Islet of Langerhans (tissue), 1 donor: ENCODE measurements at regions not wholly inside any gene's neighbourhood (a gene's known extent, or its start where the extent isn't known, plus 50 kb on each side); places are given as distances from the start of the nearest gene placed in this dataset.
"Not testable (repeated sequence)": the region's sequence is repeated elsewhere in the genome, so short reads cannot be mapped to it uniquely, and the experiment has no call there.

Experiments used
- FAIRE-seq: peaks from one replicate; lab custom pipeline; 2011; peaks lifted over from hg19 to GRCh38; lab: Jason Lieb, UNC

DNA sequence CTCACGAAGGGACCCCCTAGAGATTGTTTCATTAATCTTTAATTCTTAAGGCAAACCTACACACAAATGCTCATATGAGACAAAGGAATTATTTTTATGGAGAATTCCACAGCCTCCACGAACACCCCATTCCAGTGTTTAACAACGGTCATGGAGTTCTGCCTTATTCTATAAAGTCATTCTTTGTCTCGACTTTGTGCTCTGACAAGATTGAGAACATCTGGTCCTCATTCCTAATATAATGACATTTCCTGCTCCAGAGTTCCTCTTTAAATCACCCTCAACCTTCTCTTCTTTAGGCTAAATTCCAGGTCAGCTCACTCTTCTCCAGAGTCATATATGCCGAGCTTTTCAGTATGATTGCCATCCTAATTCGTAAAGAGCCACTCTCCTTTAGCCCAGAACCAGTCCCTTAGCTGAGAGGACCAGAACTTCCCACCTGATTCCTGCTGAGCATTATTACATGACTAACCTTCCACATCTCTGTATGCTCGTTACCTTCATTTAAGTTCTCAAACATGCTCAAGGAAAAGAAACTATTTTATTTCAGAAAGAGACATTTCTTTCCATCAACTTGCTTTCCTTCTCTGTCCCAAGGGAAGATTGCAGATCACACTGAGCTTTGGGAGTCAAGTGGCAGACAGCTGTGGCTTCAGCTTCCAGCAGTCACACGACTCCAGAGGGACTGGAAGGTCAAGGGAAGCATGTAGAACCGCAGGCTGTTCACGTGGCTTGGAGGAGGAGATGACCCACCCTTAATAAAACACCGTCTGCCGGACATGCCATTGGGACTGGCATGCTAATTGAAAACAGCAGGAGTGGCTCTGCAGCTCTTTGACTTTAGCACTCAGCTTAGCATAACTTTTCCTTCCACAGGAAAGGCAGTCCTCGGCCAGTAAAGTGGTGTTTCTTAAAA lies 467.1 kb upstream of the HSF2 start:
- FAIRE-seq, result no peak

DNA sequence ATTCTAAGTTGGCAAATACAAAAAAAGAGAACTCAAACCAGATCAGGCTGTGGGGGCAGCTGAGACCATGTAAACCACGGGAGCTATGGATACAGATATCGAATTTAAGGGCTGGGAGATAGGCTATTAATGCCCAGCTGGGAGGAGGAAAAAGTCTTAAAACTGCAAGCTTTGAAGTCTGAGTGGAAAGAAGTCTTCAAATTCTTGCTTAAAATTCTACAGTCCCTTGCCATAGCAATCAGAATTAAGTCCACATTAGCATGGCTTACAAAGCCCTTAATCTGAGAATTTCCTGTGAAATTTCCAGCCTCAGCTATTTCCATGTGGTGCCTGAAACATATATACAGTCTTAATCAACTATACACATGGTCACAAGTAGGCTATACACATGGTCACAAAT lies 465.0 kb upstream of the HSF2 start:
- no peak for FAIRE-seq

DNA sequence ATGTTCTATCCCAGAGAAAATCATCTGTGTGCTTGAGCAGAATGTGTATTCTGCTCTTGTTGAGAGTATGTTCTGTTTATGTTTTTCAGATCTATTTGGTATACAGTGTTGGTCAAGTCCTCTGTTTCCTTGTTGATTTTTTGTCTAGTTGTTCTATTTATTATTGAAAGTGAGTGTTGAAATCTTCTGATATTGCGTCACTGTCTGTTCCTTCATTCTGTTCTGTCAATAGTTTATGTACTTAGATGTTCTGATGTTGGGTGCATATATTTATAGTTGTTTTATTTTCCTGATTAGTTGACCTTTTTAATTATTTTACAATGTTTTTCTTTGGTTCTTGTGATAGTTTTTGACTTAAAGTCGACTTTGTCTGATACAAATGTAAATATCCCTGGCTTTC lies 458.7 kb upstream of the HSF2 start:
- no peak for FAIRE-seq

DNA sequence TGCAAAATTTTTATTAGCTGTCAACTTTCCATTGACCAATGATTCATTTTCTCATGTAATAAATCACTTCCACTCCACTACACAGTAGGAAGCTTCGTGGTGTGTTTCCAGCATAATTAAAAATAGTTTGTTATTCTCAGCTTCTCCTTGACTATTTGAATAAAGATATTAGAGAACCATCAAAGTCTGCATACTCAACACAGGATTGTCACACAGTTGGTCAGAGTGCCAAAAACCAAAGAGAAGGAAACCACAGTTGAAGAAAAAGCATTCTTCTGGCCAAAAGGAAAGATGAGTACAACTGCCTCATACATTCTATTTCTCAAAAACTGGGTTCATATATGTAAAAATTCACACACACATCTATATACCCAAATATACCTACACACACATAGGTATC lies 455.1 kb upstream of the HSF2 start:
- FAIRE-seq, result no peak

DNA sequence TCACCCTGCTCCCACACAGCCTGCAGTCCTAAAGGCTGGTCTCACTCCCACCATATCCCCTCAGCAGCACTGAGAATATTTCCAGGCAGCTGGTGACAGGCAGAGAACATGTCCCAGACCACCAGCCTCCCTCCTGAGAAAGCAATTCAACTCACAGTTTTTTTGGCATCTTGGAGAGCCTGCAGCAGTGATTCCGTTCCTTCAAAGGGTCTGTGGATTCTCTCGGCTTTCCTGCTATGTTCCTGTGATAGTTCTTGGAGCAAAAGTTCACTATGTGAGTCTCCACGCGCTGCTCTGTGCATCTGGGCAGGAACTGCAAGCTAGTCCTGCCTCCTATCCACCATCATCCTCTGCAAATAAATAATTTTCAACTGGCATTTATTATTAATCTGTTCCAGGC lies 448.3 kb upstream of the HSF2 start:
- no peak for FAIRE-seq

DNA sequence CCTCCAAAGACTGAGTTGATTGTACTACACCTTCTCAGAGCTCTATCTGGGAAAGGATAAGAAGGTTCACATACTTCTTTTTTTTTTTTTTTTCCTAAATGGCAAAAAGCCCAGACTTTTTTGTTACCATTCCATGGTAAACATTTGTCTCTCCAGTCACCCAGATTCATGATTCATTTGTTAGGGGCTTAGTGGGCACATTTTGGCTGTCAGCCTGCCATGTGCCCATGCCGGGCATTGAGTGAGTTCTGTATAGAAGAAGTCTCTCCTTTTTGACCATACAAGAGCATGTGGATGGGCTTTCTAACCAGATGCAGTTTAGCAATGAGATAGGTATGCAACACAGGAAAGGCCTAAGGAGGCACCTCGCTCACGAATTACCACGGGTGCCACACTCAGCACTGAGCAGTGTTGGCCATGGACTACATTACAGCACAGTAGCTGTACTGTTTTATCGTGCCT lies 447.5 kb upstream of the HSF2 start:
- FAIRE-seq, result no peak

DNA sequence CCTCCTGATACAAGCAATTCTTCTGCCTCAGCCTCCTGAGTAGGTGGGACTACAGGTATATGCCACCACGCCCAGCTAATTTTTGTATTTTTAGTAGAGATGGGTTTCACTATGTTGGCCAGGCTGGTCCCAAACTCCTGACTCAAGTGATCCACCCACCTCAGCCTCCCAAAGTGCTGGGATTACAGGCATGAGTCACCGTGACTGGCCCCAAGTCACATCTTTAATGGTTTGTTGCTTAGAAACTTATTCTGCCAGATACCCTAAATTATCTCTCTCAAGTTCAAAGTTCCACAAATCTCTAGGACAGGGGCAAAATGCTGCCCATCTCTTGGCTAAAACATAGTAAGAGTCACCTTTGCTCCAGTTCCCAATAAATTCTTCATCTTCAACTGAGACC lies 444.1 kb upstream of the HSF2 start:
- FAIRE-seq, result not testable (repeated sequence)

DNA sequence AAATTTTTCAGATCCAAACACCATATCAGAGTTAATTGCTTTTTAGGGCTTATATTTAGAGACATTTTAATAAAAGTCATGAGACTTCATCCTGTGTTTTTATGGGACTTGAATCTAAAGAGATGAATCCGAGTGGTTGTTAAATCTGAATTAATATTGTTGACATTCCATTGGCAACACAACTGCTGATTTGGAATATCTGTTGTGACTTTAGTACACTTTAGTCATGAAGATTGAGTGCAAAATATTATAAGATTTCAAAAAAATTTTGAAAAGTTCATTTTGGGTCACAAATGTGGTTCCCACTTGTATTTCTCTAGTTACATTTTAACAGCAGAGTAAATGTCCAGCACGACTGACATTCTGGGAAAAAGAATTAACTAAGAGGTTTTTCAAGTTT lies 442.7 kb upstream of the HSF2 start:
- FAIRE-seq, result no peak

DNA sequence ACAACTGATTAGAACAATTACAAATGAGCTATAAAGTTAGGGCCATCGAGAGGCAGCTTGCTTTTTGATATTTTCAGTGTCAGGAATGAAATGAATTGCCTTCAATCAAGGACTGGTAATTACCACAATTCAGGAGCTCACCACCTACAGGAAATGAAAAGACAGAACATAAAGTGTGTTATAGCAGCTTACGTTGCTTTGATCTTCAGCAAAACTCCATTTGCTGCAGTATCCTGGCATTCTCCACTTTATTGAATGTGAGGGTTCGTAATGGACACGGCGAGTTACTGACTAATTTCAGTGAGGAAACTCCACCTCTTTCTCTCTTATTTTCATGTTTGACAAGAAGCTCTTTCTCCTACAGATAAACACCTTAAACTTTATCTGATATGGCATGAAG lies 440.0 kb upstream of the HSF2 start:
- FAIRE-seq, result no peak

DNA sequence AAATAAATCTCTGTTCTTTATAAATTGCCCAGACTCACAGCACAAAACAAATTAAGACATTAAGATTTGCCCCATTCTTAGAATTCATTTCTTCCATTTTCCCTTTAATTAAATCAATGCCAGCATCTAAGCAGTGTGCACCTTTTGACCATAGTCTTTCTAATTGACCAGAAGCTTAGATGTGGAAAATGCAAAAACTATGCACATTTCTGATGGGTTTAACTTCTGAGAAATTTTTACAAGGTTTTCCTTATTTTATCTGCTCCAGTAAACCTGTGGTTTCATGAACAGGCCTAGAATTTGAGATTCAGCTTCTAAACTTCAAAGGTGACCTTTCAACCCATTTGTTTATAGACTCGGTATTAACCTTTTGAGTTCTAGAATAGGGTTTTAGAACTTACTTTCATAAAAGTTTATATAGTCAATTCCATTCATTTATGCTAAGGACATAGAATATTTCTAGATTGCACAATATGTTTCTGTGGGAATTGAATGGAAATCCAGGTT lies 437.8 kb upstream of the HSF2 start:
- no peak for FAIRE-seq

DNA sequence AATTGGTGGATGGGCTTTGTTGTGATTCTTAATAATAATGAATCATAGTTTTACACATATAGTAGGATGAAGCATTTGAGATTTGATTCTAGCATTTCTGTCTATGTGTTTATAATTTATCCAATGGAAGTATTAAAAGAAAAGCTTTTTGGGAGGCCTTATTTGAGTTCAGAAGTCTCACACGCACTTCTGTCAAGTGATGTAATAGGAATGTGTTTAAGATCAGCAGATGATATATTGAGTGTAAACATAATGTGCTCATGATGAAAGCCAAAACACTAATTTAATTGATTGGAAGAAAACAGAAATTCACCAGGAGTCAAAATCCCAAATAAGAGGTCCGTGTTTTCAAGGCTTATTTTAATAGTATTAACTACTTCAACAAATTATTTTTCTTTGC lies 435.6 kb upstream of the HSF2 start:
- no peak for FAIRE-seq

DNA sequence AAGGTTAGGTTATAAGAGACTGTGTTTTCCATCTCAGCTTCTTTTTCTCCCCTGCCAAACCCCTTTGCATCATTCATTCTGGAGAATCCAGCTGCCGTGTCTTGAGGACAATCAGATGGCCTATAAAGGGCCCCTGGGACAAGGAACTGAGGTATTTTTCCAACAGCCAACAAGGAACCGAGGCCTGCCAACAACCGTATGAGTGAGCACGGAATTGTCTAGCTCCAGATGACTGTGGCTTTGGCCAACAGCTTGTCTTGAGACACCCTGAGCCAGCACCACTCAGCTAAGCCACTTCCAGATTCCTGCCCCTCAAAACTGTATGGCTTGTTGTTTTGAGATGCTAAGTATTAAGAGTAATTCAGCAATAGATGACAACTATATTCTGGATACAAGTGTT lies 433.7 kb upstream of the HSF2 start:
- no peak for FAIRE-seq

DNA sequence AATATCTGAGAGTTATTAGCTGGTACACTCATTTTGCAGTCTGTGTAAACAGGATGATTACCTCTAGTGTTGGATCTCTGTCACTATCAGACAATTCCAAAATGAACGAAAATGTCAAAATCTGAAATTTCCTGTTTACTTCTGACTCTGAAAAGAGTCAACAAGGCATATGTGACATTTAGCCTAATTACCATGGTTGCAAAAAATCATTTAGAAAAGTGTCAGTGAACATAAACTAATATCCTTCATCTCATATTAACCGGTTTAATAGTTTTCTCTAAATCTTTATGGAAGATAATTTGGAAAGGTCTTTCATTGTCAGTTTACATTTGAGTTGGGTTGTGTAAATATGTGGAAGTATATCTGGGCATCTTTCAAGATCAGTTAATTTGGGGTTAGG lies 431.8 kb upstream of the HSF2 start:
- no peak for FAIRE-seq

DNA sequence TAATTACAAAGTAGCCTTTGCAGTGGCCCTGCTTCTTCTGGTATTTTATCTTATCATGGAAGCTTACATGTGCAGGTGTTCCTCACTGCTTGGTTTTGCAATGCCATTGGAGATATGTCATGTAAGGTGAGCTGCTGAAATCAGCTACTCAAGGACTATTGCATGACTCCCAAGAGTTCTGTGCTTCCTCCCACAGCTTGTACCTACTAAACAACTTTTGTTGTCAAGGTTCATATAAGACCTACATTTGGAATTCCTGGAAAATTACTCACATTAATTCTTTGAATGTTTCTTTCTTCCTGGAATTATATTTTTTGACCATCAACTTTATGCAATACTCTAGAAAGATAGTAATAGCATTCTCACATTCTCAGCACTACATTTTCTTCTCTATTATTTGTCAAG lies 427.5 kb upstream of the HSF2 start:
- FAIRE-seq, result no peak

DNA sequence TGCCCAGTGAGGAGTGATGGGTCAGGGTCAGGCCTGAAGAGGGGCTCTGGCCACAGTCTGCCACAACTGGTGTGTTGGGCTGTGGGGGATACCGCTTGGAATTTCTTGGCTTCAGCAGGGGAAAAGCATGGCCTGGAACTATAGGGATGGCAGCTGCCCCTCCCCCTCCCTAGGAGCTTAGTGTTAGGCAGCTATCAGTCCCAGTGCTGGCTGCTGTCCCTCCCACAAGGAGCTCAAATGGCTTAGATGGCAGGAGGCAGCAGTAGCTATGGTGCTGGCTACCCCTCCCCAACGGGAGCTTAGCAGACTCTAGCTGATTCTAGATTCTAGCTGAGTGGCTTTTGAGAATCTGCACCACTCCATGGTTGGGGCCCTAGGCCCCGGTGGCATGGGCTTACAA lies 414.5 kb upstream of the HSF2 start:
- FAIRE-seq, result no peak

DNA sequence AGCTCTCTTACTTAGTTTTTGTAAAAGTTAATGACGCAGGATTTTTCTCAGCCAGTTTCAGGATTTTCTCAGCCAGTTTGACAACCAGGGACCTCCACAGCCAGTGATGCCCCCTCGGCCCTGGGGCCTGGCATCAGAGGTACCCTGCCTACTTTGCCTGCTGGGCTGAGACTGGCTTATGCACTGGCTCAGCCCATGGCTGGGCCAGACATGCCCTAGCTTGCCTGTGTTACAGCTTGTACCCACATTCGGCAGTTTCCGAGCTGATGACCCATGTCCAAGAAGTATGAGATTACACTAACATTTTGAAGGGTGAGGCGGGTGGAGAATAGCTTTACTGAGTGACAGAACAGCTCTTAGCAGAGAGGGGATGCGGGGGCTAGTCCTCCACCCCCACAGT lies 406.1 kb upstream of the HSF2 start:
- FAIRE-seq, result no peak

DNA sequence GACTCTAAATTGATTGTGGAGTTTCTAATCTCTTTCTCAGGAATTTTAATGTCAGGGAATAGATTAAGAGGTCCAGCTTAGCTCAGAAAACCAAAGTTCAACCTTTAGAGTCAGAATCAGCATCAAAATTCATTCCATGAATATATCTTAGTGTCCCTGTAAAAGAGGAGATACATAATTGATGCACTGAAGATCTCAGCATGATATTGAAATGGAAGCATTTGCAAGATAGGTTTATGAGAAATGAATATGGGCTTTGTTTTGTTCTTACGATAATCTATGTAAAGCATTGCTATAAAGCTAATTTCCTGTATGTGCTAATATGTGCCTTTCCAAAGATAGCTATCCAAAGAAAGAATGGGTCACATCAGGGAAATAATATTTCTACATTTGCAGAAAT lies 404.5 kb upstream of the HSF2 start:
- no peak for FAIRE-seq

DNA sequence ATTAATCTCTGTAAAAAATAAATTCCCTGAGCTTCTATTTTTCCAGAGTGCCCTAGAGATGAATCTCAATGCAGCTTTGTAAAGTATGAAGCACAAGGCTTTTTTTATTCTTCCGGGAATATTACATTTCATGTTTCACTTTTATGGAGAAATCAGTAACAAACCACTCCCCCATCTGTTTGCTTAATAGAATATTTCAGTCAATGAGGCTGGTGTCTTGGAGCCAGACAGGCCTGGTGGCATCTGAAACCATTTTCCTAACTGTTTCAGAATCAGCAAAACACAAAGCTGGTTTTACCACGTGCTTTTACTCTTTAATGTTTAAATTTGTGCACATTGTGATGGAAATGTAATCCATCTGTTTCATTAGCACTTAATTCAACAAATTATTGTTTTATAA lies 400.8 kb upstream of the HSF2 start:
- FAIRE-seq, result no peak

DNA sequence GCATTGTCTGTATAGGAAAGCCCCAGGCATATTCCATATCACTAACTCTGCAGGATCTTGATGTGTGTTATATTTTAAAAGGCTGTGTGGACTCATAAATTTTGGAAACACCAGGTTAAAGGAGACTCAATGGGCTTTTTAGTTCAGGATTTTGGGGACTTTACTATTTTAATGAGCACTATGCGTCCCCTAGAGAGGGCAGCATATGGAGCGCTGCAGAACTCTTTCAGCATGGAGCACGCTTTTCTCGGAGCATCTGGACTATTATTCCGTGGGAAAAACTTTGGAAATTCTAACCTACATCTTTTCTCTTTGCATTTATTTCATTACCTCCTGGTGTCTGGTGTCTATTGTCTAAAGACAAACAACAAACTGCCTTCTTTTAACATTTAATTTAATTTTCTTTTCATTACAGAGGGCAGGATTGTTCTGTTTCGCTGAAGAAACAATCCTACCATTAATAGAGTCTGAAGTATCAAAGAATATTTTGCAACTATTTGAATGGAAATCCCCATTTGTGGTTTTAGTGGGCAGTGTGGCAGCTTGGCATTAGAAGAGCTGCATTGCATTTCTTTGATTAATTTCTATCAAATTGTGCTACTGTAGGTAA lies 399.9 kb upstream of the HSF2 start:
- no peak for FAIRE-seq

DNA sequence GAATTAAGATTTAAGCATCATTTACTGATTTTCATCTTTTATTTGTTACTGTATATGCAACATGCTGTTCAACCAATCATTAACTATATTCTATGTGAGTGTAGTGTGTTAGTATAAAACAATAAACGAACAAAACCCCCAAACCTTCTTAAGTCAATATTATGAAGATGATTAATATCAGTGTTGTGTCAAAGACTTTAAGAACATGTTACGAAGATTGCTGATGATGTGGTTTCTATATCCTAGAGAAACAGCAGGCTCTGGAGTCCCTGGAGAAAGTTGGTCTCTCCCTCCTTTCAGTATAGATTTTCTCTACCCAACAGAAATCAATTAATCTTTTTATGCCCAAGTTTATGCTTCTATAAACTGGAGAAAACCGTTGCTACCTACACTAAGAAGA lies 393.8 kb upstream of the HSF2 start:
- no peak for FAIRE-seq

DNA sequence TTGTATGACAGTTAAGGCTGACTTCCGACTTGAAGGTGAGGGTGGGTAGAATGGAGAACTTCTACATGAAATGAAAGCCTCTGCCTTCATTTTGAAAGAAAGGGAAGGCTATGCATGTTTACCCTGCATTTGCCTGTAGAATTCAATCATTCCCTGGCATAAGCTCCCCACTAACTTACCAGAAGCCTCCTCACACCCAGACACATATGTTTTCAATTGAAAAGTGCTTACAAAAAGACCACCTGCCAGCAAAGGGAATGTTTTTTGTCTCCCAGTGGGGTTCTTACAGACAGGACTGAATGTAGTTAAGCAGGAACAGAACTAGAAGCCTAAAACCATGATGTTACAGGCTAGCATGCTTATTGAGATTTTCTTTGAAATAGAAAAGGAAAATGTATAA lies 392.1 kb upstream of the HSF2 start:
- FAIRE-seq, result no peak

DNA sequence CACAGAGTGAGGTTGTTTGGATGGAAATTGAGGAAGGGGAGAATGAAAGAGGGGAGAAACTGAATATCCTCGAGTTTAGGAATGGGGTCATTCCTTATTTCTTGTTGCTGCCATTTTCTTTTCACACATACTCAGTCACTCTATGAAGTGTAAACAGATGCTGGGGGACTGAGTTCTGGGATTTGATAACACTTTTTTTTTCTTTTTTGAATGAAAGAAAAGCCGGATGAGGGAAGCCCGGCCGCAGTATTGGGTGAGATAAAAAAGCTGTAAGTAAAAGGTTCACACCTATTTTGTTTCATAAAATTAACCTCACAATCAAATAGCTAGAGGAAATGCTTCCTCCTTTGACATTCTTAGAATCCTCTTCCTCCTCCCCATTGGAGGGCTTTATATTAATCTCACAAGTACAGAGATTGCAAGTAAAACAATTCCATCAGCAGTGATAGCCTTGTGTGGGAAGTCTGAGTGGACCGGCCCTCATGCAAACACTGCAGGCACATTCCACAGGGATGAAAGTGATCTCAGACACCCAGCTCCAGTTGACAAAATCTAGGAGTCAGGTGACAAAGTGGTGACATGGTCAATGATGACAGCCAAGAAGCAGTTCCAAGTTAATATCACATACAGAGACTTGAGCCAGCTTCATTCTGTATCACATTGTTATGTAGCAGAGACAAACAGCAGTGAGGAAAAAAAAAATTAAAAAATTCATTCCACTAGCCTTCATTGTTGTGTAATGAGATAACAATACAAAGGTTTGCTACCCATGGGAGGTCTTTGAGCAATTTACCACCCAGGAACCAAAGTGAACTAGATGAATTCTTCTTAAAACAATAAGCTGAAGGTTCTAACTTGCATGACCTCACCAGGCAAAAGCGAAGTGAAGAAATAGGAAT lies 391.1 kb upstream of the HSF2 start:
- no peak for FAIRE-seq

DNA sequence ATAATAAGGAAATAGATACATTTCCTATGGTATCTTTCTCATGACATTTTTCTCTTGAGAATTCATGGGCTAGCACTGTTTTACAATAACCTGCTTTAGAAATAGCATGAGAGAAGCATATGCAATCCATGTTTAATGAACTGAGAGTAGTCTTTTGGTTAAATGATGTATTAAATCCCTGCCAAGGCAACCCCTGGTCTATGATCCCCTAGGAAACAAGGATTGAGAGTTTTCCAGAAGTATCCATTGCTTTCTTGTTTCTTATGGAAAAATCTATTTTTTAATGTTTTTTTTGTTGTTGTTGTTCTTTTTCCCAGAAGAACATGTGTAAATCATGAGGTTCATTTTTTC lies 390.5 kb upstream of the HSF2 start:
- FAIRE-seq, result no peak
